ENCODE measurements at regions not wholly inside any gene's neighbourhood (a gene's known extent, or its start where the extent isn't known, plus 50 kb on each side); places are given as distances from the start of the nearest gene placed in this dataset.

DNA sequence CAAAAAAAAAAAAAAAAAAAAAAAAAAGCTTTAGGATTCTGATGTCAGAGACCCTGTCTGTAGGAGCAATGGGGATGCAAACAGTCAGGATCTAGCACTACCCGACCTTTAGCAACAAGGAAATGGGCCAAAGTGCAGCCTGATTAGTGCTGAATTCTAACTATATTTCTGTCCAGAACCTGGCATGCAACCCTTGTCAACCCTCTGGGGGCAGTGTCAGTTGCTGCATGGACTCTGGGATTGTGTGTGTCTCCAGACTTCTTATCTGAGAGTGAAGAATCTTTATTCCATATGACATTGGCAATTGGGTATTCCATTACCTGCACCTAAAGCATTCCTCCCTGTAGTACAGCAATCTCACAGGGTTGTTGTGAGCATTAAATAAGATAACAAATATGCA, 120.3 kb upstream of the CRHR1 start:
- Histone ChIP-seq H3K4me1 (ENCODE audit: control insufficient read depth, insufficient read depth, low read length) (no peaks in the 10 kb centered on the region), H3K27ac (ENCODE audit: extremely low read depth, low read depth, low read length) (no peak overlapping the region), H3K4me3 (ENCODE audit: low read depth, low read length) (no peak overlapping the region), H3K9me3 (ENCODE audit: control insufficient read depth, insufficient read depth, low read depth, low read length) (no peaks in the 10 kb centered on the region; the same call in 1 of the 2 replicates), H3K36me3 (ENCODE audit: control insufficient read depth in 2 of 2, insufficient read depth in 1 of 2, low read length in 2 of 2) (no peaks in the 10 kb centered on the region)
- ChIA-PET POLR2A (no interaction called here), CTCF (interaction anchor here (0.6 to 1.4 kb wide), 4 partner anchors 39 to 189 kb away, joined by 3 to 6 read pairs (median 4); no protein-coding TSS in a partner anchor)
- TF ChIP-seq ZNF140 (tag by site-specific recombination; IDR thresholded peaks at IDR 0.05) = no peak
- TF ChIP-seq, protein P1, sequence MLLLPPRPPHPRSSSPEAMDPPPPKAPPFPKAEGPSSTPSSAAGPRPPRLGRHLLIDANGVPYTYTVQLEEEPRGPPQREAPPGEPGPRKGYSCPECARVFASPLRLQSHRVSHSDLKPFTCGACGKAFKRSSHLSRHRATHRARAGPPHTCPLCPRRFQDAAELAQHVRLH (tag by site-specific recombination; IDR thresholded peaks at IDR 0.05) = no peak
- TF ChIP-seq KLF1 (tag by site-specific recombination; IDR thresholded peaks at IDR 0.05) = no peak
- TF ChIP-seq, protein P2, sequence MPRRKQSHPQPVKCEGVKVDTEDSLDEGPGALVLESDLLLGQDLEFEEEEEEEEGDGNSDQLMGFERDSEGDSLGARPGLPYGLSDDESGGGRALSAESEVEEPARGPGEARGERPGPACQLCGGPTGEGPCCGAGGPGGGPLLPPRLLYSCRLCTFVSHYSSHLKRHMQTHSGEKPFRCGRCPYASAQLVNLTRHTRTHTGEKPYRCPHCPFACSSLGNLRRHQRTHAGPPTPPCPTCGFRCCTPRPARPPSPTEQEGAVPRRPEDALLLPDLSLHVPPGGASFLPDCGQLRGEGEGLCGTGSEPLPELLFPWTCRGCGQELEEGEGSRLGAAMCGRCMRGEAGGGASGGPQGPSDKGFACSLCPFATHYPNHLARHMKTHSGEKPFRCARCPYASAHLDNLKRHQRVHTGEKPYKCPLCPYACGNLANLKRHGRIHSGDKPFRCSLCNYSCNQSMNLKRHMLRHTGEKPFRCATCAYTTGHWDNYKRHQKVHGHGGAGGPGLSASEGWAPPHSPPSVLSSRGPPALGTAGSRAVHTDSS (tag by site-specific recombination; IDR thresholded peaks at IDR 0.05) = no peak
- no peak for TF ChIP-seq SALL2 (tag by site-specific recombination; IDR thresholded peaks at IDR 0.05; ENCODE audit: borderline replicate concordance)
- no peak for TF ChIP-seq KLF8 (tag by site-specific recombination; IDR thresholded peaks at IDR 0.05)

DNA sequence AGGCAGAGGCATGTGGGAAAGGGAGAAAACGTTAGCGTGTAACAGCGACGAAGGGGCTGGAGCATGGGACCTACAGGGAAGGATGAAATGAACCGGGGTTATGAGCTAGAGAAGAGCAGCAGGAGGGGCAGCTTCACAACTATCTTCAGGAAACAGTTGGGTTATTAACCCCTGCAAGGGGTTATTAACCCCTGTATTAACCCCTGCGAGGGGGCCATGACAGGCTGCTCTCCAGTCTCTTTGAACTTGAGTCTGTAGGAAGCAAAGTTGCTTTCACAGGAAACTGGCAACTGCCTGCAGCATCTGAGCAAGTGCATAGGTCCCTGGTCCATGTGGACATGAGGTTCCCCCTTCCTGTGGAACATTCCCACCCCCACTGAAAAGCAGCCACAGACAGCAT, 119.2 kb upstream of the CRHR1 start:
- no peak overlapping the region for H3K27ac ChIP-seq (ENCODE audit: extremely low read depth, low read depth, low read length)
- no peak overlapping the region for H3K4me3 ChIP-seq (ENCODE audit: low read depth, low read length)
- H3K9me3 ChIP-seq (ENCODE audit: control insufficient read depth, insufficient read depth, low read depth, low read length) = no peaks in the 10 kb centered on the region; the same call in 1 of the 2 replicates
- POLR2A ChIA-PET = no interaction called here
- CTCF ChIA-PET = interaction anchor here (0.6 to 0.8 kb wide), 4 partner anchors 123 to 446 kb away, joined by 3 to 5 read pairs (median 4); no protein-coding TSS in a partner anchor
- no peak for TF ChIP-seq ZNF785 (tag by site-specific recombination; IDR thresholded peaks at IDR 0.05)
- no peak for TF ChIP-seq TCF7L2 (IDR thresholded peaks at IDR 0.05; ENCODE audit: borderline replicate concordance, low read depth, low read length)
- TF ChIP-seq ZBTB8A (tag by site-specific recombination; IDR thresholded peaks at IDR 0.05) = no peak
- TF ChIP-seq GLI4 (tag by site-specific recombination; IDR thresholded peaks at IDR 0.05) = no peak
- TF ChIP-seq ZNF76 (tag by site-specific recombination; IDR thresholded peaks at IDR 0.05; ENCODE audit: borderline replicate concordance, low read depth) = no peak
- TF ChIP-seq, protein P3, sequence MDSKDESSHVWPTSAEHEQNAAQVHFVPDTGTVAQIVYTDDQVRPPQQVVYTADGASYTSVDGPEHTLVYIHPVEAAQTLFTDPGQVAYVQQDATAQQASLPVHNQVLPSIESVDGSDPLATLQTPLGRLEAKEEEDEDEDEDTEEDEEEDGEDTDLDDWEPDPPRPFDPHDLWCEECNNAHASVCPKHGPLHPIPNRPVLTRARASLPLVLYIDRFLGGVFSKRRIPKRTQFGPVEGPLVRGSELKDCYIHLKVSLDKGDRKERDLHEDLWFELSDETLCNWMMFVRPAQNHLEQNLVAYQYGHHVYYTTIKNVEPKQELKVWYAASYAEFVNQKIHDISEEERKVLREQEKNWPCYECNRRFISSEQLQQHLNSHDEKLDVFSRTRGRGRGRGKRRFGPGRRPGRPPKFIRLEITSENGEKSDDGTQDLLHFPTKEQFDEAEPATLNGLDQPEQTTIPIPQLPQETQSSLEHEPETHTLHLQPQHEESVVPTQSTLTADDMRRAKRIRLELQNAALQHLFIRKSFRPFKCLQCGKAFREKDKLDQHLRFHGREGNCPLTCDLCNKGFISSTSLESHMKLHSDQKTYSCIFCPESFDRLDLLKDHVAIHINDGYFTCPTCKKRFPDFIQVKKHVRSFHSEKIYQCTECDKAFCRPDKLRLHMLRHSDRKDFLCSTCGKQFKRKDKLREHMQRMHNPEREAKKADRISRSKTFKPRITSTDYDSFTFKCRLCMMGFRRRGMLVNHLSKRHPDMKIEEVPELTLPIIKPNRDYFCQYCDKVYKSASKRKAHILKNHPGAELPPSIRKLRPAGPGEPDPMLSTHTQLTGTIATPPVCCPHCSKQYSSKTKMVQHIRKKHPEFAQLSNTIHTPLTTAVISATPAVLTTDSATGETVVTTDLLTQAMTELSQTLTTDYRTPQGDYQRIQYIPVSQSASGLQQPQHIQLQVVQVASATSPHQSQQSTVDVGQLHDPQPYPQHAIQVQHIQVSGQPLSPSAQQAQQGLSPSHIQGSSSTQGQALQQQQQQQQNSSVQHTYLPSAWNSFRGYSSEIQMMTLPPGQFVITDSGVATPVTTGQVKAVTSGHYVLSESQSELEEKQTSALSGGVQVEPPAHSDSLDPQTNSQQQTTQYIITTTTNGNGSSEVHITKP (tag by site-specific recombination; IDR thresholded peaks at IDR 0.05) = peak; percentile 28; the same call in 1 of the 2 replicates
- no peak for TF ChIP-seq ZNF544 (tag by site-specific recombination; IDR thresholded peaks at IDR 0.05)
- no peaks in the 10 kb centered on the region for H3K4me1 ChIP-seq (ENCODE audit: control insufficient read depth, insufficient read depth, low read length)
- H3K36me3 ChIP-seq (ENCODE audit: control insufficient read depth in 2 of 2, insufficient read depth in 1 of 2, low read length in 2 of 2) = no peaks in the 10 kb centered on the region

DNA sequence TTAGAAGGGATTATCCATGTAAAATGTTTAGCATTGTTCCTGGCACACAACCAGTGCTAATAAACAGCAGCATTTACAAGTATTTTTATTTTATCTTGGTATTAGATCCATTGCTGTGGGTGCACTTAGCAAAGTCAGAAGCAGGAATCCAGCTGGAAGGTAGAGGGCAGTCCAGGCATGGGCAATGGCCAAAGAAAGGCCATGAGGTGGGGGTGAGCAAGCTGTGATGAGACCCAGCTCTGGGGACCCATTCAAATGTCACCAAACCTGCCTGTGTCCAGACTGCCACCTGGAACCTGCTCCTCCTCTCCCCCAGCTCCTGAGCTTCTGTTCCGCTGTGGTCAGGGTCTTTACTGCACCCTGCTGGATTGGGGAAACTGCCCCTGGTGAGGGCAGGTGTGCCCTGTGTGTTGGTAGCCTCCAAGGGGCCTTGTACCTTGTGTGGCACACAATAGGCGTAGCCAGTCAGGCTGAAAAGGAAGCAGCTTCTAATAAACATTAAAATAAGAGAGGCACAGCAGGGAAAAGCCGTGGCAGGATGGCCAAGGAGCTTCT, 118.0 kb upstream of the CRHR1 start:
- no peaks in the 10 kb centered on the region for H3K4me1 ChIP-seq (ENCODE audit: control insufficient read depth, insufficient read depth, low read length)
- H3K36me3 ChIP-seq (ENCODE audit: control insufficient read depth in 2 of 2, insufficient read depth in 1 of 2, low read length in 2 of 2) = no peaks in the 10 kb centered on the region
- ChIA-PET POLR2A (no interaction called here), CTCF (interaction anchor here (0.6 to 1.5 kb wide), 10 partner anchors 12 to 186 kb away, joined by 3 to 10 read pairs (median 4); no protein-coding TSS in a partner anchor)
- no peak overlapping the region for H3K27ac ChIP-seq (ENCODE audit: extremely low read depth, low read depth, low read length)
- H3K4me3 ChIP-seq (ENCODE audit: low read depth, low read length) = no peak overlapping the region
- TF ChIP-seq, protein P4, sequence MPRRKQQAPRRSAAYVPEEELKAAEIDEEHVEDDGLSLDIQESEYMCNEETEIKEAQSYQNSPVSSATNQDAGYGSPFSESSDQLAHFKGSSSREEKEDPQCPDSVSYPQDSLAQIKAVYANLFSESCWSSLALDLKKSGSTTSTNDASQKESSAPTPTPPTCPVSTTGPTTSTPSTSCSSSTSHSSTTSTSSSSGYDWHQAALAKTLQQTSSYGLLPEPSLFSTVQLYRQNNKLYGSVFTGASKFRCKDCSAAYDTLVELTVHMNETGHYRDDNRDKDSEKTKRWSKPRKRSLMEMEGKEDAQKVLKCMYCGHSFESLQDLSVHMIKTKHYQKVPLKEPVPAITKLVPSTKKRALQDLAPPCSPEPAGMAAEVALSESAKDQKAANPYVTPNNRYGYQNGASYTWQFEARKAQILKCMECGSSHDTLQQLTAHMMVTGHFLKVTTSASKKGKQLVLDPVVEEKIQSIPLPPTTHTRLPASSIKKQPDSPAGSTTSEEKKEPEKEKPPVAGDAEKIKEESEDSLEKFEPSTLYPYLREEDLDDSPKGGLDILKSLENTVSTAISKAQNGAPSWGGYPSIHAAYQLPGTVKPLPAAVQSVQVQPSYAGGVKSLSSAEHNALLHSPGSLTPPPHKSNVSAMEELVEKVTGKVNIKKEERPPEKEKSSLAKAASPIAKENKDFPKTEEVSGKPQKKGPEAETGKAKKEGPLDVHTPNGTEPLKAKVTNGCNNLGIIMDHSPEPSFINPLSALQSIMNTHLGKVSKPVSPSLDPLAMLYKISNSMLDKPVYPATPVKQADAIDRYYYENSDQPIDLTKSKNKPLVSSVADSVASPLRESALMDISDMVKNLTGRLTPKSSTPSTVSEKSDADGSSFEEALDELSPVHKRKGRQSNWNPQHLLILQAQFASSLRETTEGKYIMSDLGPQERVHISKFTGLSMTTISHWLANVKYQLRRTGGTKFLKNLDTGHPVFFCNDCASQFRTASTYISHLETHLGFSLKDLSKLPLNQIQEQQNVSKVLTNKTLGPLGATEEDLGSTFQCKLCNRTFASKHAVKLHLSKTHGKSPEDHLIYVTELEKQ (tag by site-specific recombination; IDR thresholded peaks at IDR 0.05; ENCODE audit: borderline replicate concordance) = no peak
- no peaks in the 10 kb centered on the region; the same call in 1 of the 2 replicates for H3K9me3 ChIP-seq (ENCODE audit: control insufficient read depth, insufficient read depth, low read depth, low read length)

All from HEK293 (cell line).